ENCODE measurements at regions not wholly inside any gene's neighbourhood (a gene's known extent, or its start where the extent isn't known, plus 50 kb on each side); places are given as distances from the start of the nearest gene placed in this dataset.

- Histone ChIP-seq H3K27ac (no peak overlapping the region), H3K4me3 (no peak overlapping the region), H3K36me3 (no peaks in the 10 kb centered on the region), H3K4me1 (no peaks in the 10 kb centered on the region), H3K9me3 (no peaks in the 10 kb centered on the region), H3K27me3 (peaks cover 0 to 10% (median 0%) of the 10 kb centered on the region in 3 donors)
- no peak for DNase-seq
- intact Hi-C loops (cut with DNase I), result no loop called here
- TF ChIP-seq EP300 (IDR thresholded peaks at IDR 0.05) (no peak), CTCF (IDR thresholded peaks at IDR 0.05) (no peak), POLR2AphosphoS5 (IDR thresholded peaks at IDR 0.05) (no peak), POLR2A (IDR thresholded peaks at IDR 0.05) (no peak)
- WGBS, 2 donors, result 89 to 90% methylated on average over 14 of the region's 14 CpGs
Observed at GRCh38 chr22:48641906-48642475, 1185.7 kb downstream of the BRD1 start.

GRCh38 chr22:48640890-48641841 is 1186.5 kb downstream of the BRD1 start:
- no peaks in the 10 kb centered on the region for H3K4me1 ChIP-seq
- H3K27ac ChIP-seq, result no peak overlapping the region

GRCh38 chr22:48639896-48640748 is 1187.6 kb downstream of the BRD1 start:
- intact Hi-C loops (cut with DNase I), result no loop called here
- DNase-seq, result no peak
- H3K27me3 ChIP-seq, result peaks cover 0 to 10% (median 0%) of the 10 kb centered on the region in 3 donors
- no peak overlapping the region for H3K4me3 ChIP-seq
- no peaks in the 10 kb centered on the region for H3K4me1 ChIP-seq
- H3K36me3 ChIP-seq, result no peaks in the 10 kb centered on the region
- WGBS, 2 donors, result 75 to 80% methylated on average over 26 of the region's 26 CpGs
- H3K27ac ChIP-seq, result no peak overlapping the region
- no peaks in the 10 kb centered on the region for H3K9me3 ChIP-seq
- no peak for TF ChIP-seq CTCF (IDR thresholded peaks at IDR 0.05)
- no peak for TF ChIP-seq EP300 (IDR thresholded peaks at IDR 0.05)
- no peak for TF ChIP-seq POLR2A (IDR thresholded peaks at IDR 0.05)
- TF ChIP-seq POLR2AphosphoS5 (IDR thresholded peaks at IDR 0.05), result no peak

More at GRCh38 chr22:48640890-48641841, 1186.5 kb downstream of the BRD1 start:
- intact Hi-C loops (cut with DNase I), result no loop called here
- DNase-seq, result no peak
- Histone ChIP-seq H3K36me3 (no peaks in the 10 kb centered on the region), H3K4me3 (no peak overlapping the region), H3K9me3 (no peaks in the 10 kb centered on the region), H3K27me3 (peaks cover 0 to 10% (median 0%) of the 10 kb centered on the region in 3 donors)
- TF ChIP-seq EP300 (IDR thresholded peaks at IDR 0.05) (no peak), CTCF (IDR thresholded peaks at IDR 0.05) (no peak), POLR2A (IDR thresholded peaks at IDR 0.05) (no peak), POLR2AphosphoS5 (IDR thresholded peaks at IDR 0.05) (no peak)
- 68 to 72% methylated on average over 33 of the region's 33 CpGs for WGBS, 2 donors

GRCh38 chr22:48639021-48639795 is 1188.5 kb downstream of the BRD1 start:
- no peak overlapping the region for H3K27ac ChIP-seq
- WGBS, 2 donors, result 79 to 87% methylated on average over 19 of the region's 19 CpGs
- TF ChIP-seq EP300 (IDR thresholded peaks at IDR 0.05) (no peak), POLR2A (IDR thresholded peaks at IDR 0.05) (no peak), CTCF (IDR thresholded peaks at IDR 0.05) (no peak), POLR2AphosphoS5 (IDR thresholded peaks at IDR 0.05) (no peak)
- no peaks in the 10 kb centered on the region for H3K4me1 ChIP-seq
- no peaks in the 10 kb centered on the region for H3K36me3 ChIP-seq
- DNase-seq, result no peak
- intact Hi-C loops (cut with DNase I), result no loop called here
- no peak overlapping the region for H3K4me3 ChIP-seq
- H3K9me3 ChIP-seq, result no peaks in the 10 kb centered on the region
- peaks cover 0 to 10% (median 0%) of the 10 kb centered on the region in 3 donors for H3K27me3 ChIP-seq
